Thyroid gland (tissue), 4 donors: ENCODE measurements at regions not wholly inside any gene's neighbourhood (a gene's known extent, or its start where the extent isn't known, plus 50 kb on each side); places are given as distances from the start of the nearest gene placed in this dataset.

Source experiments
- POLR2A ChIP-seq, 2 donors: fragments of 450-650 bp; IDR thresholded peaks; one replicate each; pipeline ENCODE4 v1.6.1; 2017; ENCODE audit warnings: antibody characterized with exemption in 2 of 2, mild to moderate bottlenecking in 2 of 2, moderate library complexity in 1 of 2
- TF ChIP-seq, protein P1 (sequence below), 6 experiments: fragments of 200-600 bp in 3 of 6; fragments of 450-650 bp in 3 of 6; sonication (generic) in 3 of 6; IDR thresholded peaks; one replicate each; pipeline ENCODE4 v1.5.1; 2016 to 2019; ENCODE audit warnings: antibody characterized with exemption in 6 of 6, mild to moderate bottlenecking in 2 of 6, inconsistent platforms in 1 of 6, moderate library complexity in 1 of 6

DNA sequence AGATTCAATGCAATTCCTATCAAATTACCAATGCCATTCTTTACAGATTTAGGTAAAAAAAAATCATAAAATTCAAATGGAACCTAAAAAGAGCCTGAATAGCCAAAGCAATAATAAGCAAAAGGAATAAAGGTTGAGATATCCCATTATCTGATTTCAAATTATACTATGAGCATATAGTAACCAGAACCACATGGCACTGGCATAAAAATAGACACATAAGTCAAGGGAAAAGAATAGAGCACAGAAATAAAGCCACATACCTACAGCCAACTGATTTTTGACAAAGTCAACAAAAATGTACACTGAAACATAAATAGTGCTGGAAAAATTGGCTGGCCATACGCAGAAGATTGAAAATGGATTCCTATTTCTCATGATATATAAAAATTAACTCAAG, 853.7 kb downstream of the FAT4 start:
- TF ChIP-seq, protein P1, sequence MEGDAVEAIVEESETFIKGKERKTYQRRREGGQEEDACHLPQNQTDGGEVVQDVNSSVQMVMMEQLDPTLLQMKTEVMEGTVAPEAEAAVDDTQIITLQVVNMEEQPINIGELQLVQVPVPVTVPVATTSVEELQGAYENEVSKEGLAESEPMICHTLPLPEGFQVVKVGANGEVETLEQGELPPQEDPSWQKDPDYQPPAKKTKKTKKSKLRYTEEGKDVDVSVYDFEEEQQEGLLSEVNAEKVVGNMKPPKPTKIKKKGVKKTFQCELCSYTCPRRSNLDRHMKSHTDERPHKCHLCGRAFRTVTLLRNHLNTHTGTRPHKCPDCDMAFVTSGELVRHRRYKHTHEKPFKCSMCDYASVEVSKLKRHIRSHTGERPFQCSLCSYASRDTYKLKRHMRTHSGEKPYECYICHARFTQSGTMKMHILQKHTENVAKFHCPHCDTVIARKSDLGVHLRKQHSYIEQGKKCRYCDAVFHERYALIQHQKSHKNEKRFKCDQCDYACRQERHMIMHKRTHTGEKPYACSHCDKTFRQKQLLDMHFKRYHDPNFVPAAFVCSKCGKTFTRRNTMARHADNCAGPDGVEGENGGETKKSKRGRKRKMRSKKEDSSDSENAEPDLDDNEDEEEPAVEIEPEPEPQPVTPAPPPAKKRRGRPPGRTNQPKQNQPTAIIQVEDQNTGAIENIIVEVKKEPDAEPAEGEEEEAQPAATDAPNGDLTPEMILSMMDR (IDR thresholded peaks at IDR 0.05) = no peak
- no peak for TF ChIP-seq POLR2A (IDR thresholded peaks at IDR 0.05)
